ENCODE measurements at regions not wholly inside any gene's neighbourhood (a gene's known extent, or its start where the extent isn't known, plus 50 kb on each side); places are given as distances from the start of the nearest gene placed in this dataset.

DNA sequence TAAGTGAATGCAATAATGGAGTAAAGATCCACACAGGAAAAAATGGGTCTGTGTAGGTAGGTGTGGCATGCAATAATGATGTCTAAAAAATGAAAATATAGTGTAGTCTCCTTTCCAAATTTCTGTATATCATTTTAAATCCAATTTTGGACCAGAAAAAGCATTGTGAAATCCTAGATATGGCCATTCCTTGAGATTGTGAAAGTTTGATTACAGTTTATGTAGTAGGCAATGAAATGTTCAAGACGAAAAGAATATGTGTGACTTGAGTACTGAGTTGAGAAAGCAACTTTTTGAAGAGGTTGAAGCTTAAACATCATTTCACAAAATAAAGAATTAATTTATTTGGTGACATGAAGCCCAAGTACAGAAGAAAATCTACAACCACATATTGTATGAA is 698.7 kb downstream of the EPHA3 start:
- no peak overlapping the region for H3K27ac Mint-ChIP-seq
- no peaks in the 10 kb centered on the region for H3K36me3 ChIP-seq (ENCODE audit: control insufficient read depth, insufficient read depth, low read length)
- no peak overlapping the region for H3K9ac ChIP-seq (ENCODE audit: extremely low read depth, low read length, poor library complexity, severe bottlenecking)
- peaks cover 4% of the 10 kb centered on the region for H3K9me3 Mint-ChIP-seq
- TF ChIP-seq, protein P1, sequence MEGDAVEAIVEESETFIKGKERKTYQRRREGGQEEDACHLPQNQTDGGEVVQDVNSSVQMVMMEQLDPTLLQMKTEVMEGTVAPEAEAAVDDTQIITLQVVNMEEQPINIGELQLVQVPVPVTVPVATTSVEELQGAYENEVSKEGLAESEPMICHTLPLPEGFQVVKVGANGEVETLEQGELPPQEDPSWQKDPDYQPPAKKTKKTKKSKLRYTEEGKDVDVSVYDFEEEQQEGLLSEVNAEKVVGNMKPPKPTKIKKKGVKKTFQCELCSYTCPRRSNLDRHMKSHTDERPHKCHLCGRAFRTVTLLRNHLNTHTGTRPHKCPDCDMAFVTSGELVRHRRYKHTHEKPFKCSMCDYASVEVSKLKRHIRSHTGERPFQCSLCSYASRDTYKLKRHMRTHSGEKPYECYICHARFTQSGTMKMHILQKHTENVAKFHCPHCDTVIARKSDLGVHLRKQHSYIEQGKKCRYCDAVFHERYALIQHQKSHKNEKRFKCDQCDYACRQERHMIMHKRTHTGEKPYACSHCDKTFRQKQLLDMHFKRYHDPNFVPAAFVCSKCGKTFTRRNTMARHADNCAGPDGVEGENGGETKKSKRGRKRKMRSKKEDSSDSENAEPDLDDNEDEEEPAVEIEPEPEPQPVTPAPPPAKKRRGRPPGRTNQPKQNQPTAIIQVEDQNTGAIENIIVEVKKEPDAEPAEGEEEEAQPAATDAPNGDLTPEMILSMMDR (conservative IDR thresholded peaks at IDR 0.05): no peak
- H3K36me3 Mint-ChIP-seq (ENCODE audit: low read depth): no peaks in the 10 kb centered on the region
- H3K9me3 ChIP-seq (ENCODE audit: control insufficient read depth, low read length): peaks cover 18% of the 10 kb centered on the region
- no peaks in the 10 kb centered on the region for H3K4me1 ChIP-seq (ENCODE audit: control insufficient read depth, insufficient read depth, low read length)
- DNase-seq: no peak
- no peak overlapping the region for H3K4me3 Mint-ChIP-seq
- no peak overlapping the region for H3K4me3 ChIP-seq (ENCODE audit: low read length)
- no peaks in the 10 kb centered on the region for H3K27me3 Mint-ChIP-seq (ENCODE audit: insufficient read depth)
- H3K27me3 ChIP-seq (ENCODE audit: control insufficient read depth, insufficient read depth, low read length, poor library complexity, severe bottlenecking): no peaks in the 10 kb centered on the region
- H3K27ac ChIP-seq (ENCODE audit: low read depth, low read length): no peak overlapping the region
- WGBS, 2 experiments (ENCODE audit: insufficient coverage in 1 of 2, insufficient read length in 1 of 2): 100% methylated on average over 1 of the region's 1 CpG; no CpG with 5 or more reads in 1 of the 2 experiments
- H3K4me1 Mint-ChIP-seq: no peaks in the 10 kb centered on the region

DNA sequence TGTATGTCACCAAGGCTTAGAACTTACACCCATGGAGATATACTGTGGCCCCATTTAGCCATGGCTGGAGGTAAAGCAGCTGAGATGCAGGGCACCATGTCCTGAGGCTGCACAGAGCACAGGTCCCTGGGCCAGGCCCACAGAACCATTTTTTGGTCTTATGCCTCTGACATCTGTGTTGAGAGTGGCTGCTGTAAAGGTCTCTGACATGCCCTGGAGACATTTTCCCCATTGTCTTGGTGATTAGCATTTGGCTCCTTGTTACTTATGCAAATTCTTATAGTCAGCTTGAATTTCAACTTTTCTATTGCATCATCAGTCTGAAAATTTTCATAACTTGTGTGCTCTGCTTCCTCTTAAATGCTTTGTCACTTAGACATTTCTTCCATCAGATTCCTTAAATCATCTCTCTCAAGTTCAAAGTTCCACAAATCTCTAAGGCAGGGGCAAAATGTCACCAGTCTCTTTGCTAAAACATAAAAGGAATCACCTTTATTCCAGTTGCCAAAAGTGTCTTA is 701.3 kb downstream of the EPHA3 start:
- Histone ChIP-seq H3K4me1 (ENCODE audit: control insufficient read depth, insufficient read depth, low read length) (no peaks in the 10 kb centered on the region), H3K27ac (ENCODE audit: low read depth, low read length) (no peak overlapping the region), H3K27me3 (ENCODE audit: control insufficient read depth, insufficient read depth, low read length, poor library complexity, severe bottlenecking) (no peaks in the 10 kb centered on the region), H3K9ac (ENCODE audit: extremely low read depth, low read length, poor library complexity, severe bottlenecking) (no peak overlapping the region), H3K4me3 (ENCODE audit: low read length) (no peak overlapping the region), H3K36me3 (ENCODE audit: control insufficient read depth, insufficient read depth, low read length) (no peaks in the 10 kb centered on the region), H3K9me3 (ENCODE audit: control insufficient read depth, low read length) (peaks cover 23% of the 10 kb centered on the region)
- Mint-ChIP-seq H3K4me3 (no peak overlapping the region), H3K36me3 (ENCODE audit: low read depth) (no peaks in the 10 kb centered on the region), H3K27ac (no peak overlapping the region), H3K9me3 (peaks cover 4% of the 10 kb centered on the region), H3K4me1 (no peaks in the 10 kb centered on the region), H3K27me3 (ENCODE audit: insufficient read depth) (no peaks in the 10 kb centered on the region)
- TF ChIP-seq, protein P1 (conservative IDR thresholded peaks at IDR 0.05): no peak
- no peak for DNase-seq

- H3K27ac ChIP-seq (ENCODE audit: low read depth, low read length): no peak overlapping the region
- DNase-seq: no peak
- no peaks in the 10 kb centered on the region for H3K4me1 ChIP-seq (ENCODE audit: control insufficient read depth, insufficient read depth, low read length)
- H3K36me3 ChIP-seq (ENCODE audit: control insufficient read depth, insufficient read depth, low read length): no peaks in the 10 kb centered on the region
- no peak overlapping the region for H3K9ac ChIP-seq (ENCODE audit: extremely low read depth, low read length, poor library complexity, severe bottlenecking)
- H3K9me3 ChIP-seq (ENCODE audit: control insufficient read depth, low read length): peaks cover 11% of the 10 kb centered on the region
- no peaks in the 10 kb centered on the region for H3K27me3 ChIP-seq (ENCODE audit: control insufficient read depth, insufficient read depth, low read length, poor library complexity, severe bottlenecking)
- H3K36me3 Mint-ChIP-seq (ENCODE audit: low read depth): no peaks in the 10 kb centered on the region
- no peak overlapping the region for H3K4me3 Mint-ChIP-seq
- H3K4me3 ChIP-seq (ENCODE audit: low read length): no peak overlapping the region
- H3K27ac Mint-ChIP-seq: no peak overlapping the region
- H3K4me1 Mint-ChIP-seq: no peaks in the 10 kb centered on the region
- TF ChIP-seq, protein P1 (conservative IDR thresholded peaks at IDR 0.05): no peak
- no peaks in the 10 kb centered on the region for H3K27me3 Mint-ChIP-seq (ENCODE audit: insufficient read depth)
- peaks cover 3% of the 10 kb centered on the region for H3K9me3 Mint-ChIP-seq
- WGBS, 2 experiments (ENCODE audit: insufficient coverage in 1 of 2, insufficient read length in 1 of 2): 89% methylated on average over 1 of the region's 1 CpG; no CpG with 5 or more reads in 1 of the 2 experiments
Measured at GRCh38 chr3:89813500-89813899, 706.1 kb downstream of the EPHA3 start.
